ENCODE measurements at regions not wholly inside any gene's neighbourhood (a gene's known extent, or its start where the extent isn't known, plus 50 kb on each side); places are given as distances from the start of the nearest gene placed in this dataset.

GRCh38 chr16:85344502-85345128 lies 232.3 kb upstream of the CIBAR2 start:
- DNase-seq (ENCODE audit: low read depth in 2 of 2) = no peak

GRCh38 chr16:85345129-85345639 lies 232.9 kb upstream of the CIBAR2 start:
- no peak for DNase-seq (ENCODE audit: low read depth in 2 of 2)

GRCh38 chr16:85346404-85347212 lies 234.3 kb upstream of the CIBAR2 start:
- no peak for DNase-seq (ENCODE audit: low read depth in 2 of 2)

- DNase-seq (ENCODE audit: low read depth in 2 of 2) = no peak
Observed at GRCh38 chr16:85347213-85347591, 234.9 kb upstream of the CIBAR2 start.

GRCh38 chr16:85348065-85348840 lies 236.0 kb upstream of the CIBAR2 start:
- DNase-seq (ENCODE audit: low read depth in 2 of 2) = no peak

- no peak for DNase-seq (ENCODE audit: low read depth in 2 of 2)
Observed at GRCh38 chr16:85348911-85349334, 236.7 kb upstream of the CIBAR2 start.

GRCh38 chr16:85349365-85350145 lies 237.3 kb upstream of the CIBAR2 start:
- DNase-seq (ENCODE audit: low read depth in 2 of 2) = no peak

GRCh38 chr16:85350146-85350728 lies 238.0 kb upstream of the CIBAR2 start:
- DNase-seq (ENCODE audit: low read depth in 2 of 2) = no peak

- DNase-seq (ENCODE audit: low read depth in 2 of 2) = no peak
Observed at GRCh38 chr16:85350973-85351372, 238.7 kb upstream of the CIBAR2 start.

- DNase-seq (ENCODE audit: low read depth in 2 of 2) = no peak
Observed at GRCh38 chr16:85353013-85353412, 240.7 kb upstream of the CIBAR2 start.

GRCh38 chr16:85353839-85354685 lies 241.8 kb upstream of the CIBAR2 start:
- DNase-seq (ENCODE audit: low read depth in 2 of 2) = no peak

- no peak for DNase-seq (ENCODE audit: low read depth in 2 of 2)
Observed at GRCh38 chr16:85354686-85355514, 242.6 kb upstream of the CIBAR2 start.

- DNase-seq (ENCODE audit: low read depth in 2 of 2) = no peak
Observed at GRCh38 chr16:85355515-85355837, 243.2 kb upstream of the CIBAR2 start.

GRCh38 chr16:85356157-85356556 lies 243.9 kb upstream of the CIBAR2 start:
- DNase-seq (ENCODE audit: low read depth in 2 of 2) = no peak

- DNase-seq (ENCODE audit: low read depth in 2 of 2) = no peak
Observed at GRCh38 chr16:85357323-85357722, 245.1 kb upstream of the CIBAR2 start.

- DNase-seq (ENCODE audit: low read depth in 2 of 2) = no peak
Observed at GRCh38 chr16:85357924-85358505, 245.7 kb upstream of the CIBAR2 start.

- DNase-seq (ENCODE audit: low read depth in 2 of 2) = no peak
Observed at GRCh38 chr16:85358704-85359146, 246.5 kb upstream of the CIBAR2 start.

- DNase-seq (ENCODE audit: low read depth in 2 of 2) = no peak
Observed at GRCh38 chr16:85359147-85359822, 247.0 kb upstream of the CIBAR2 start.

Measured in stimulated activated CD4-positive, alpha-beta T cell treated with anti-CD3 and anti-CD28 coated beads, Interleukin-1b, Interleukin-23, amount 100 ng/mL, for 4 hours (primary cell).